Upper lobe of right lung (tissue), 1 donor: ENCODE measurements at regions not wholly inside any gene's neighbourhood (a gene's known extent, or its start where the extent isn't known, plus 50 kb on each side); places are given as distances from the start of the nearest gene placed in this dataset.

Experiments
- ATAC-seq: fragments of 200-7000 bp; cut with Tn5 transposase; one replicate; pipeline ENCODE4 v1.9.1; 2020; ENCODE audit warnings: mild to moderate bottlenecking, moderate library complexity
- DNase-seq: peaks from one replicate; pipeline ENCODE4 v3.0.0-alpha.2; 2020
- H3K27ac ChIP-seq: fragments of 200-600 bp; one replicate; pipeline ENCODE4 v1.8.0; 2022
- H3K27me3 ChIP-seq: fragments of 200-600 bp; one replicate; pipeline ENCODE4 v1.8.0; 2022; ENCODE audit warnings: mild to moderate bottlenecking
- H3K36me3 ChIP-seq: fragments of 200-600 bp; one replicate; pipeline ENCODE4 v1.8.0; 2022
- H3K4me1 ChIP-seq: fragments of 200-600 bp; one replicate; pipeline ENCODE4 v1.8.0; 2022
- H3K4me3 ChIP-seq: fragments of 200-600 bp; one replicate; pipeline ENCODE4 v1.8.0; 2022; ENCODE audit warnings: mild to moderate bottlenecking
- H3K9me3 ChIP-seq: fragments of 200-600 bp; one replicate; pipeline ENCODE4 v1.8.0; 2022
- CTCF ChIP-seq: fragments of 200-600 bp; IDR thresholded peaks from one replicate; pipeline ENCODE4 v1.8.0; 2022; ENCODE audit warnings: antibody characterized with exemption
- intact Hi-C: fragments of 100-400 bp; cut with DNase I; formaldehyde crosslinking; loops from one replicate; pipeline ENCODE4 v1.11.0; 2022
- donor health status: DM: no; HTN: yes; CAD: no; lungs with severe emphysema.

- DNase-seq = no peak
- no peak for TF ChIP-seq CTCF
Observed at GRCh38 chr2:200243441-200243840, 63.1 kb upstream of the SPATS2L start.

GRCh38 chr2:200244111-200244510, 62.4 kb upstream of the SPATS2L start:
- Histone ChIP-seq H3K36me3 (no peaks in the 10 kb centered on the region), H3K27ac (no peak overlapping the region), H3K4me1 (no peaks in the 10 kb centered on the region), H3K9me3 (no peaks in the 10 kb centered on the region), H3K4me3 (no peak overlapping the region), H3K27me3 (no peaks in the 10 kb centered on the region)
- no peak for TF ChIP-seq CTCF
- no peak for ATAC-seq
- DNase-seq = no peak
- intact Hi-C loops = no loop called here

More at GRCh38 chr2:200243441-200243840, 63.1 kb upstream of the SPATS2L start:
- ATAC-seq = no peak
- Histone ChIP-seq H3K9me3 (no peaks in the 10 kb centered on the region), H3K36me3 (no peaks in the 10 kb centered on the region), H3K4me1 (no peaks in the 10 kb centered on the region), H3K27me3 (no peaks in the 10 kb centered on the region), H3K4me3 (no peak overlapping the region), H3K27ac (no peak overlapping the region)
- intact Hi-C loops = no loop called here

- no peaks in the 10 kb centered on the region for H3K9me3 ChIP-seq
- H3K4me3 ChIP-seq = no peak overlapping the region
- intact Hi-C loops = no loop called here
- no peak overlapping the region for H3K27ac ChIP-seq
- DNase-seq (no peak), ATAC-seq (peak; percentile 44)
- H3K4me1 ChIP-seq = no peaks in the 10 kb centered on the region
- H3K36me3 ChIP-seq = no peaks in the 10 kb centered on the region
- TF ChIP-seq CTCF = no peak
- no peaks in the 10 kb centered on the region for H3K27me3 ChIP-seq
Observed at GRCh38 chr2:200247494-200247893, 59.0 kb upstream of the SPATS2L start.

GRCh38 chr2:200252265-200253067, 54.0 kb upstream of the SPATS2L start:
- ATAC-seq (peak; percentile 44), DNase-seq (no peak)
- H3K36me3 ChIP-seq = no peaks in the 10 kb centered on the region
- H3K4me3 ChIP-seq = no peak overlapping the region
- H3K27ac ChIP-seq = no peak overlapping the region
- H3K4me1 ChIP-seq = peaks cover 8% of the 10 kb centered on the region
- intact Hi-C loops = no loop called here
- H3K27me3 ChIP-seq = no peaks in the 10 kb centered on the region
- TF ChIP-seq CTCF = no peak
- H3K9me3 ChIP-seq = no peaks in the 10 kb centered on the region

GRCh38 chr2:200253639-200254038, 52.9 kb upstream of the SPATS2L start:
- no peak for TF ChIP-seq CTCF
- no peaks in the 10 kb centered on the region for H3K36me3 ChIP-seq
- ATAC-seq (no peak), DNase-seq (no peak)
- H3K27ac ChIP-seq = no peak overlapping the region
- intact Hi-C loops = no loop called here
- H3K4me3 ChIP-seq = no peak overlapping the region
- H3K9me3 ChIP-seq = no peaks in the 10 kb centered on the region
- no peaks in the 10 kb centered on the region for H3K27me3 ChIP-seq
- H3K4me1 ChIP-seq = peaks cover 8% of the 10 kb centered on the region

- no peaks in the 10 kb centered on the region for H3K27me3 ChIP-seq
- H3K27ac ChIP-seq = no peak overlapping the region
- H3K4me1 ChIP-seq = peaks cover 8% of the 10 kb centered on the region
- intact Hi-C loops = no loop called here
- DNase-seq (no peak), ATAC-seq (no peak)
- H3K9me3 ChIP-seq = no peaks in the 10 kb centered on the region
- TF ChIP-seq CTCF = no peak
- no peaks in the 10 kb centered on the region for H3K36me3 ChIP-seq
- no peak overlapping the region for H3K4me3 ChIP-seq
Observed at GRCh38 chr2:200254773-200255172, 51.7 kb upstream of the SPATS2L start.
